ENCODE measurements at regions not wholly inside any gene's neighbourhood (a gene's known extent, or its start where the extent isn't known, plus 50 kb on each side); places are given as distances from the start of the nearest gene placed in this dataset.

DNA sequence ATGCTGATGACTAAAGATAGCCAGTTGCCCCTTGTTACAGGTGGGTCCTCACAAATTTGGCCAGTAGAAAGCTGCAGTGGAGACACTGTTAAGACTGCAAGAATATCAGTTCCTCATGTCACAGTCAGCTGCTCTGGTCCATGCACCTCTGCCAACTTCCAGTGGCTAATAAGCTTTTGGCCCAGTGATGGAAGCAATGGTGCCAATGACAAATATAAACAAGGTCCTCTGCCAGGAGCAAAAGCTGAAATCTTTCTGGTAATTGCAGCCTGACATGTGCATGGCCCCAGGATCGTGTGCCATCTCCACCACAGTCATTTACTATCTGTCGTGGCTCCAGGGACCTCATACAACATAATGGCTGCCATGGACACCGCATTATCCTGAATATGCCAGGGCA, 85.4 kb upstream of the TMEM260 start:
- no peak for DNase-seq
- Histone ChIP-seq H3K4me3 (no peak overlapping the region), H3K36me3 (no peaks in the 10 kb centered on the region), H3K27ac (no peak overlapping the region), H3K27me3 (replicated peaks in 1 of 7) (no peaks in the 10 kb centered on the region), H3K4me1 (peaks cover 0 to 9% (median 4%) of the 10 kb centered on the region in 6 donors), H3K9me3 (no peaks in the 10 kb centered on the region)
- intact Hi-C loops (cut with DNase I; ENCODE audit: low total_unique reads), result no loop called here
- TF ChIP-seq POLR2AphosphoS5 (IDR thresholded peaks at IDR 0.05) (no peak), POLR2A (IDR thresholded peaks at IDR 0.05) (no peak)
- TF ChIP-seq, protein P1, sequence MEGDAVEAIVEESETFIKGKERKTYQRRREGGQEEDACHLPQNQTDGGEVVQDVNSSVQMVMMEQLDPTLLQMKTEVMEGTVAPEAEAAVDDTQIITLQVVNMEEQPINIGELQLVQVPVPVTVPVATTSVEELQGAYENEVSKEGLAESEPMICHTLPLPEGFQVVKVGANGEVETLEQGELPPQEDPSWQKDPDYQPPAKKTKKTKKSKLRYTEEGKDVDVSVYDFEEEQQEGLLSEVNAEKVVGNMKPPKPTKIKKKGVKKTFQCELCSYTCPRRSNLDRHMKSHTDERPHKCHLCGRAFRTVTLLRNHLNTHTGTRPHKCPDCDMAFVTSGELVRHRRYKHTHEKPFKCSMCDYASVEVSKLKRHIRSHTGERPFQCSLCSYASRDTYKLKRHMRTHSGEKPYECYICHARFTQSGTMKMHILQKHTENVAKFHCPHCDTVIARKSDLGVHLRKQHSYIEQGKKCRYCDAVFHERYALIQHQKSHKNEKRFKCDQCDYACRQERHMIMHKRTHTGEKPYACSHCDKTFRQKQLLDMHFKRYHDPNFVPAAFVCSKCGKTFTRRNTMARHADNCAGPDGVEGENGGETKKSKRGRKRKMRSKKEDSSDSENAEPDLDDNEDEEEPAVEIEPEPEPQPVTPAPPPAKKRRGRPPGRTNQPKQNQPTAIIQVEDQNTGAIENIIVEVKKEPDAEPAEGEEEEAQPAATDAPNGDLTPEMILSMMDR (IDR thresholded peaks at IDR 0.05 in 8 of 11, conservative IDR thresholded peaks at IDR 0.05 in 3 of 11), result no peak
- WGBS, 5 donors, result 71 to 86% (median 80%) methylated on average over 3 of the region's 3 CpGs

DNA sequence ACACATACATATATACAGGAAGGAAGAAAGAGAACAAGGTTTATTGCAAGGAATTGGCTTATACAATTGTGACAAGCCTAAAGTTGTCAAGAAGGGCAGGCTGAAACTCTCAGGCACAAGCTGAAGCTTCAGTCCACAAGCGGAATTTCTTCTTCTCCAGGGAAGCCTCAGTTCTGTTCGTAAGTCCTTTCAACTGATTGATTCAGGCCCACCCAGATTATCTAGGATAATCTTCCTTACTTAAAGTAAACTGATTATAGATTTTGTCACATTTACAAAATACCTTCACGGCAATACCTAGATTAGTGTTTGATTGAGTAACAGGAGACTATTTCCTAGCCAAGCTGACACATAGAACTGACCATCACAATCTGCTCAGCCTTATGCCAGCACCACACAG, 81.5 kb upstream of the TMEM260 start:
- H3K9me3 ChIP-seq, result no peaks in the 10 kb centered on the region
- WGBS, 5 donors, result 87 to 92% (median 89%) methylated on average over 3 of the region's 3 CpGs
- H3K4me1 ChIP-seq, result no peaks in the 10 kb centered on the region
- intact Hi-C loops (cut with DNase I; ENCODE audit: low total_unique reads), result no loop called here
- H3K4me3 ChIP-seq, result no peak overlapping the region
- no peaks in the 10 kb centered on the region for H3K36me3 ChIP-seq
- no peak overlapping the region for H3K27ac ChIP-seq
- TF ChIP-seq POLR2A (IDR thresholded peaks at IDR 0.05) (no peak), POLR2AphosphoS5 (IDR thresholded peaks at IDR 0.05) (no peak)
- TF ChIP-seq, protein P1 (IDR thresholded peaks at IDR 0.05 in 8 of 11, conservative IDR thresholded peaks at IDR 0.05 in 3 of 11), result no peak
- H3K27me3 ChIP-seq (replicated peaks in 1 of 7), result no peaks in the 10 kb centered on the region
- no peak for DNase-seq

DNA sequence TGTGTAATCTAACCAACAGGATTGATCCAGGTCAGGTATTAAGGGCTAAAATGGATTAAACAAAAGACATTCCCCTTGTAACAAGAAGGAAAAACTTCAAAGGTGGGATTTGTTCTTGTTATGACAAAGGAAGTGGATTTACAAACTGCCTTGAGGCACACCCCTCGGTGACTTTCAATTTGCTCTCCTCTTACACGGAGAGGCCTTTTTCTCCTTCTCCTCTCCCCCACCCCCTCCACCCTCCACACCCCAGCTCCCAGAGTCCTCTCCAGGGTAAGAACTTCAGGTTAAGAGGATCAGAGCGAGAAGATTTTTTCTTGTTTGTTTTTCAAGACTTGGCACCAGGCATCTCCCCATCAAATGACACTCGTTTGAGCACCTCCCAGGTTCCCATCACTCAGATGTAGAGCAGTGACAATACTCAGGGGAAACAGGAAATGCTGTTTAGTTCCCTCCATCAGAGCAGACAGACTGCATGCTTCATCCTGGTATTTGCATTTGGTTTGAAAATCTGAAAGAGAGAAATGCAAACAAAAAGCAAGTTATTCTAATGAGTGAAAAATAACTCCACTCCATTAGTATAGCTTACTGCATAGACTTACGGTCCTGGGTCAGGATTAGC, 77.6 kb upstream of the TMEM260 start:
- H3K9me3 ChIP-seq, result peaks cover 0 to 4% (median 0%) of the 10 kb centered on the region in 8 donors
- no peak for DNase-seq
- peaks cover 0 to 13% (median 0%) of the 10 kb centered on the region in 7 donors for H3K27me3 ChIP-seq (replicated peaks in 1 of 7)
- H3K36me3 ChIP-seq, result no peaks in the 10 kb centered on the region
- H3K27ac ChIP-seq, result no peak overlapping the region
- no peaks in the 10 kb centered on the region for H3K4me1 ChIP-seq
- intact Hi-C loops (cut with DNase I; ENCODE audit: low total_unique reads), result no loop called here
- TF ChIP-seq POLR2A (IDR thresholded peaks at IDR 0.05) (no peak), POLR2AphosphoS5 (IDR thresholded peaks at IDR 0.05) (no peak)
- TF ChIP-seq, protein P1 (IDR thresholded peaks at IDR 0.05 in 8 of 11, conservative IDR thresholded peaks at IDR 0.05 in 3 of 11), result no peak
- H3K4me3 ChIP-seq, result no peak overlapping the region
- 46 to 62% (median 57%) methylated on average over 5 of the region's 5 CpGs for WGBS, 5 donors

DNA sequence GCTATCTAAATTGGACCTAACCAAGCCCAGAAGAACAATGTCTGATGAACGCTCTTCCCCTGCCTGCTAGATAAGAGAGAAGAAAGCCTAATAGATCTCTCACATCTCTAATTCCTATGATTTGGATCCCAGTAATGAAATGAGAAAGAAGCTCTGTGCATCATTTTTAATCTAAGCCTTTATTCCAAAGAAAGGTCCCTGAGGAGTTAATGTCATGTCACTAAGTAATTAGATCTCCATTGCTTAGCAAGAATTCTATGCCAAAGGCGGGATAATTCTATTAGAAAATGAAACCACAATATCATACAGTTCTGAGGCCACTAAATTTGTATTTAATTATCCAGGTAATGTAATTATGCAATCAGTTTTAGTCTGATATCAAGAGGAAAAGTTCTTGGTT, 74.2 kb upstream of the TMEM260 start:
- H3K9me3 ChIP-seq, result peaks cover 0 to 5% (median 0%) of the 10 kb centered on the region in 8 donors
- 78 to 90% (median 88%) methylated on average over 2 of the region's 2 CpGs for WGBS, 5 donors
- intact Hi-C loops (cut with DNase I; ENCODE audit: low total_unique reads), result no loop called here
- no peak overlapping the region for H3K27ac ChIP-seq
- peaks cover 0 to 15% (median 0%) of the 10 kb centered on the region in 7 donors for H3K27me3 ChIP-seq (replicated peaks in 1 of 7)
- H3K36me3 ChIP-seq, result no peaks in the 10 kb centered on the region
- H3K4me3 ChIP-seq, result no peak overlapping the region
- TF ChIP-seq POLR2A (IDR thresholded peaks at IDR 0.05), result no peak
- TF ChIP-seq, protein P1 (IDR thresholded peaks at IDR 0.05 in 8 of 11, conservative IDR thresholded peaks at IDR 0.05 in 3 of 11), result no peak
- no peaks in the 10 kb centered on the region for H3K4me1 ChIP-seq
- no peak for DNase-seq

Measured in spleen (tissue), 11 donors.